ENCODE measurements at regions not wholly inside any gene's neighbourhood (a gene's known extent, or its start where the extent isn't known, plus 50 kb on each side); places are given as distances from the start of the nearest gene placed in this dataset.

GRCh38 chr14:44040561-44040960, 466.5 kb downstream of the FSCB start:
- no TSS peak for BruUV-seq (replicated peaks)
- no peak for DNase-seq (ENCODE audit: low read depth, low spot score)
- H3K4me3 ChIP-seq (ENCODE audit: low read depth in 2 of 2, low read length in 2 of 2) = no peak overlapping the region
- ChIA-PET POLR2A (no interaction called here), CTCF (no interaction called here)
- H3K4me1 ChIP-seq (ENCODE audit: control insufficient read depth, insufficient read depth, low read length) = no peaks in the 10 kb centered on the region
- no peaks in the 10 kb centered on the region for H3K9me3 ChIP-seq (ENCODE audit: control insufficient read depth, insufficient read depth, low read depth, low read length)
- no peak overlapping the region for H3K27ac ChIP-seq (ENCODE audit: low read length)
- no peak for TF ChIP-seq CTCF (IDR thresholded peaks at IDR 0.05)
- no peak for TF ChIP-seq TCF7L2 (IDR thresholded peaks at IDR 0.05; ENCODE audit: low read depth, low read length)
- TF ChIP-seq SIN3A (IDR thresholded peaks at IDR 0.05; ENCODE audit: borderline replicate concordance, insufficient read depth, low read depth, low read length) = no peak
- no peak for TF ChIP-seq REST (IDR thresholded peaks at IDR 0.05; ENCODE audit: insufficient read depth in 1 of 2, low read depth in 2 of 2, low read length in 1 of 2)
- TF ChIP-seq POLR2AphosphoS5 (IDR thresholded peaks at IDR 0.05; ENCODE audit: low read depth, low read length) = no peak
- no peaks in the 10 kb centered on the region for H3K27me3 ChIP-seq (ENCODE audit: control insufficient read depth, insufficient read depth, low read length)
- no peaks in the 10 kb centered on the region for H3K36me3 ChIP-seq (ENCODE audit: control insufficient read depth, insufficient read depth, low read length)
- intact Hi-C loops (cut with micrococcal nuclease; ENCODE audit: unreplicated experiment) = no loop called here
- in situ Hi-C loops (cut with HindIII; ENCODE audit: low pct_unique_long_range_greater_than_20kb, low sequenced_read_pairs) = no loop called here
- no peak for ATAC-seq

GRCh38 chr14:44036248-44036647, 470.8 kb downstream of the FSCB start:
- intact Hi-C loops (cut with micrococcal nuclease; ENCODE audit: unreplicated experiment) = no loop called here
- no peak overlapping the region for H3K4me3 ChIP-seq (ENCODE audit: low read depth in 2 of 2, low read length in 2 of 2)
- H3K9me3 ChIP-seq (ENCODE audit: control insufficient read depth, insufficient read depth, low read depth, low read length) = no peaks in the 10 kb centered on the region
- no peak for ATAC-seq
- H3K36me3 ChIP-seq (ENCODE audit: control insufficient read depth, insufficient read depth, low read length) = no peaks in the 10 kb centered on the region
- no peak overlapping the region for H3K27ac ChIP-seq (ENCODE audit: low read length)
- no peaks in the 10 kb centered on the region for H3K4me1 ChIP-seq (ENCODE audit: control insufficient read depth, insufficient read depth, low read length)
- TF ChIP-seq POLR2AphosphoS5 (IDR thresholded peaks at IDR 0.05; ENCODE audit: low read depth, low read length) = no peak
- no peak for TF ChIP-seq REST (IDR thresholded peaks at IDR 0.05; ENCODE audit: insufficient read depth in 1 of 2, low read depth in 2 of 2, low read length in 1 of 2)
- no peak for TF ChIP-seq CTCF (IDR thresholded peaks at IDR 0.05)
- TF ChIP-seq TCF7L2 (IDR thresholded peaks at IDR 0.05; ENCODE audit: low read depth, low read length) = no peak
- TF ChIP-seq SIN3A (IDR thresholded peaks at IDR 0.05; ENCODE audit: borderline replicate concordance, insufficient read depth, low read depth, low read length) = no peak
- ChIA-PET POLR2A (no interaction called here), CTCF (no interaction called here)
- DNase-seq (ENCODE audit: low read depth, low spot score) = no peak
- H3K27me3 ChIP-seq (ENCODE audit: control insufficient read depth, insufficient read depth, low read length) = no peaks in the 10 kb centered on the region
- in situ Hi-C loops (cut with HindIII; ENCODE audit: low pct_unique_long_range_greater_than_20kb, low sequenced_read_pairs) = no loop called here
- BruUV-seq (replicated peaks) = no TSS peak

Data from Panc1 (cell line).